ENCODE measurements at regions not wholly inside any gene's neighbourhood (a gene's known extent, or its start where the extent isn't known, plus 50 kb on each side); places are given as distances from the start of the nearest gene placed in this dataset.

GRCh38 chr6:5937936-5938706 is 68.6 kb downstream of the NRN1 start:
- Histone ChIP-seq H3K4me2 (ENCODE audit: low read depth, low read length) (no peak overlapping the region), H3K9me2 (replicated peaks; ENCODE audit: insufficient read depth, low read length) (no peaks in the 10 kb centered on the region), H3K36me3 (replicated peaks; ENCODE audit: insufficient read depth, low read length) (no peaks in the 10 kb centered on the region), H2AFZ (ENCODE audit: low read length) (no peak overlapping the region), H3K27me3 (replicated peaks; ENCODE audit: insufficient read depth, low read length) (no peaks in the 10 kb centered on the region), H3K79me2 (ENCODE audit: low read length) (no peaks in the 10 kb centered on the region), H3F3A (ENCODE audit: insufficient read depth, low read length) (no peaks in the 10 kb centered on the region), H3K27ac (ENCODE audit: low read length) (no peak overlapping the region), H4K20me1 (ENCODE audit: insufficient read depth, low read length) (no peaks in the 10 kb centered on the region), H3K4me1 (ENCODE audit: low read length) (no peaks in the 10 kb centered on the region), H3K9ac (ENCODE audit: low read length) (no peak overlapping the region), H3K4me3 (ENCODE audit: low read length) (no peak overlapping the region), H3K9me3 (replicated peaks; ENCODE audit: insufficient read depth, low read length) (no peaks in the 10 kb centered on the region)
- no peak for TF ChIP-seq EZH2phosphoT487 (IDR thresholded peaks at IDR 0.05; ENCODE audit: low read length)
- TF ChIP-seq CTCF (IDR thresholded peaks at IDR 0.05; ENCODE audit: low read length): no peak
- no peak for TF ChIP-seq EZH2 (optimal IDR thresholded peaks at IDR 0.05; ENCODE audit: low read depth, low read length)
- DNase-seq: no peak

- Histone ChIP-seq H3K4me2 (ENCODE audit: low read depth, low read length) (no peak overlapping the region), H3K9me2 (replicated peaks; ENCODE audit: insufficient read depth, low read length) (no peaks in the 10 kb centered on the region), H3F3A (ENCODE audit: insufficient read depth, low read length) (no peaks in the 10 kb centered on the region), H3K27ac (ENCODE audit: low read length) (no peak overlapping the region), H3K4me3 (ENCODE audit: low read length) (no peak overlapping the region), H3K9ac (ENCODE audit: low read length) (no peak overlapping the region), H3K9me3 (replicated peaks; ENCODE audit: insufficient read depth, low read length) (no peaks in the 10 kb centered on the region), H3K4me1 (ENCODE audit: low read length) (no peaks in the 10 kb centered on the region), H4K20me1 (ENCODE audit: insufficient read depth, low read length) (no peaks in the 10 kb centered on the region), H3K79me2 (ENCODE audit: low read length) (no peaks in the 10 kb centered on the region), H3K27me3 (replicated peaks; ENCODE audit: insufficient read depth, low read length) (no peaks in the 10 kb centered on the region), H3K36me3 (replicated peaks; ENCODE audit: insufficient read depth, low read length) (no peaks in the 10 kb centered on the region), H2AFZ (ENCODE audit: low read length) (no peak overlapping the region)
- no peak for DNase-seq
- TF ChIP-seq CTCF (IDR thresholded peaks at IDR 0.05; ENCODE audit: low read length) (no peak), EZH2phosphoT487 (IDR thresholded peaks at IDR 0.05; ENCODE audit: low read length) (no peak), EZH2 (optimal IDR thresholded peaks at IDR 0.05; ENCODE audit: low read depth, low read length) (no peak)
Measured at GRCh38 chr6:5937169-5937909, 69.4 kb downstream of the NRN1 start.

GRCh38 chr6:5936631-5937030 is 70.1 kb downstream of the NRN1 start:
- no peaks in the 10 kb centered on the region for H3K79me2 ChIP-seq (ENCODE audit: low read length)
- no peaks in the 10 kb centered on the region for H4K20me1 ChIP-seq (ENCODE audit: insufficient read depth, low read length)
- H3K4me2 ChIP-seq (ENCODE audit: low read depth, low read length): no peak overlapping the region
- no peak overlapping the region for H3K4me3 ChIP-seq (ENCODE audit: low read length)
- no peaks in the 10 kb centered on the region for H3K9me2 ChIP-seq (replicated peaks; ENCODE audit: insufficient read depth, low read length)
- H3F3A ChIP-seq (ENCODE audit: insufficient read depth, low read length): no peaks in the 10 kb centered on the region
- no peak overlapping the region for H3K27ac ChIP-seq (ENCODE audit: low read length)
- TF ChIP-seq EZH2 (optimal IDR thresholded peaks at IDR 0.05; ENCODE audit: low read depth, low read length) (no peak), EZH2phosphoT487 (IDR thresholded peaks at IDR 0.05; ENCODE audit: low read length) (no peak)
- no peaks in the 10 kb centered on the region for H3K27me3 ChIP-seq (replicated peaks; ENCODE audit: insufficient read depth, low read length)
- H3K9ac ChIP-seq (ENCODE audit: low read length): no peak overlapping the region
- no peaks in the 10 kb centered on the region for H3K9me3 ChIP-seq (replicated peaks; ENCODE audit: insufficient read depth, low read length)
- DNase-seq: no peak
- H3K36me3 ChIP-seq (replicated peaks; ENCODE audit: insufficient read depth, low read length): no peaks in the 10 kb centered on the region
- H2AFZ ChIP-seq (ENCODE audit: low read length): no peak overlapping the region
- no peaks in the 10 kb centered on the region for H3K4me1 ChIP-seq (ENCODE audit: low read length)

All from MM.1S (cell line).